CD4-positive, alpha-beta T cell treated with Interleukin-10 for 1 hour (primary cell): ENCODE measurements at regions not wholly inside any gene's neighbourhood (a gene's known extent, or its start where the extent isn't known, plus 50 kb on each side); places are given as distances from the start of the nearest gene placed in this dataset.
"Not testable (repeated sequence)": the region's sequence is repeated elsewhere in the genome, so short reads cannot be mapped to it uniquely, and the experiment has no call there.

Experiments
- DNase-seq: peaks from one replicate; pipeline ENCODE4 v3.0.0-alpha.2; 2020

GRCh38 chr3:109806929-109807328 lies 469.6 kb upstream of the DPPA4 start:
- peak; percentile 82 for DNase-seq

- no peak for DNase-seq
Observed at GRCh38 chr3:109809513-109809912, 472.2 kb upstream of the DPPA4 start.

- no peak for DNase-seq
Observed at GRCh38 chr3:109818081-109818480, 480.7 kb upstream of the DPPA4 start.

- no peak for DNase-seq
Observed at GRCh38 chr3:109819734-109820133, 482.4 kb upstream of the DPPA4 start.

GRCh38 chr3:109825971-109826810 lies 488.8 kb upstream of the DPPA4 start:
- DNase-seq = no peak

GRCh38 chr3:109831403-109831802 lies 494.1 kb upstream of the DPPA4 start:
- DNase-seq = no peak

- DNase-seq = no peak
Observed at GRCh38 chr3:109835958-109836357, 498.6 kb upstream of the DPPA4 start.

- DNase-seq = no peak
Observed at GRCh38 chr3:109851854-109852253, 514.5 kb upstream of the DPPA4 start.

- no peak for DNase-seq
Observed at GRCh38 chr3:109852283-109852682, 514.9 kb upstream of the DPPA4 start.

GRCh38 chr3:109853077-109853731 lies 515.9 kb upstream of the DPPA4 start:
- no peak for DNase-seq

GRCh38 chr3:109863701-109864100 lies 526.4 kb upstream of the DPPA4 start:
- no peak for DNase-seq

GRCh38 chr3:109864452-109864851 lies 527.1 kb upstream of the DPPA4 start:
- no peak for DNase-seq

- no peak for DNase-seq
Observed at GRCh38 chr3:109869586-109869985, 532.2 kb upstream of the DPPA4 start.

GRCh38 chr3:109874896-109875708 lies 537.8 kb upstream of the DPPA4 start:
- no peak for DNase-seq

- not testable (repeated sequence) for DNase-seq
Observed at GRCh38 chr3:109877616-109878015, 540.3 kb upstream of the DPPA4 start.

- no peak for DNase-seq
Observed at GRCh38 chr3:109882144-109882543, 544.8 kb upstream of the DPPA4 start.

- no peak for DNase-seq
Observed at GRCh38 chr3:109887293-109887692, 549.9 kb upstream of the DPPA4 start.

GRCh38 chr3:109888026-109888425 lies 550.7 kb upstream of the DPPA4 start:
- no peak for DNase-seq

GRCh38 chr3:109897734-109898133 lies 560.4 kb upstream of the DPPA4 start:
- DNase-seq = no peak

- no peak for DNase-seq
Observed at GRCh38 chr3:109899925-109900324, 562.6 kb upstream of the DPPA4 start.

- no peak for DNase-seq
Observed at GRCh38 chr3:109900783-109901182, 563.4 kb upstream of the DPPA4 start.

- DNase-seq = no peak
Observed at GRCh38 chr3:109902549-109902948, 565.2 kb upstream of the DPPA4 start.

- no peak for DNase-seq
Observed at GRCh38 chr3:109903100-109903499, 565.8 kb upstream of the DPPA4 start.

- DNase-seq = no peak
Observed at GRCh38 chr3:109910772-109911171, 573.4 kb upstream of the DPPA4 start.
